GM18505 (cell line): ENCODE measurements at regions not wholly inside any gene's neighbourhood (a gene's known extent, or its start where the extent isn't known, plus 50 kb on each side); places are given as distances from the start of the nearest gene placed in this dataset.

ENCODE experiments used
- ATAC-seq: cut with Tn5 transposase; IDR thresholded peaks from one replicate; pipeline ENCODE4 v1.9.1; 2021; ENCODE audit not compliant: unreplicated experiment
- POLR2A ChIP-seq: IDR thresholded peaks from 4 replicates; pipeline ENCODE4 v1.6.1; 2011; ENCODE audit warnings: borderline replicate concordance; ENCODE audit not compliant: insufficient read depth, insufficient read length; ENCODE audit errors: extremely low read depth

GRCh38 chr4:12173496-12173895, 744.8 kb upstream of the HS3ST1 start:
- TF ChIP-seq POLR2A = no peak
- no peak for ATAC-seq

DNA sequence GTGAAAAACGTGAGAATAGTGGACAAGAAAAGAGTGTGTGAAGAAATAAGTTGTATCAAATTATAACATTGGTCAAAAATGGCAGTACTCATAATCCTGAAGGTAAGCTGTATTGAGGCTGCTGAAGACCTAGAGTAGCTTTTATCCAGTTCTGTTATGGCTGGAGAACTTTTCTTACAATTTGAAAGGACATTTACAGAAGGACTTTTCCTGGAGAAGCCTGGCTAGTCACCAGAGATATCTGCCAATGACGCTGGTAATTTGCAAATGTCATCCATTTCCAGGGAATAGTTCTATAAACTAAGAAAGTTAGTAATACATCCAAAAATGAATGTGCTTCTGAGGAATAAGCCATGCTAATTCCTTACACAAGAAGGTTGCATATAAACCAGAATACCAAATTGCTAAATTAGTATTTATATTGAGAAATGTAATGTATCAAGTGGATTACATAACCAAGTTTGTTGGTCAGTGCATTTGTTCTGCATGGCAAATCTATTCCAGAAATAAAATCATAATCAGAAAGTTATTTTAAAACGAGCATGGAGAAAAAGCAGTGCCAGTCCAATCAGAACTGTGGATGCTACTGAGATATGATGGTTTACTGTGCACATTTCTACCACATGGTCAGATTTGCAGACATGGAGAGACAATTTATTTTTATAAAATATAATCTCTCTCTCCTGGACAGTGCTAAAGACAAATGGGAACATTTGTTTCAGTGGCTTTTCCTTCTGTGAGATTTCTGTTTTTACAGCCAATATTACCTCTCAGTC, 743.7 kb upstream of the HS3ST1 start:
- no peak for TF ChIP-seq POLR2A
- ATAC-seq = no peak

GRCh38 chr4:12170308-12170707, 741.6 kb upstream of the HS3ST1 start:
- no peak for ATAC-seq
- TF ChIP-seq POLR2A = no peak

GRCh38 chr4:12165616-12166015, 736.9 kb upstream of the HS3ST1 start:
- TF ChIP-seq POLR2A = no peak
- no peak for ATAC-seq

- no peak for ATAC-seq
- no peak for TF ChIP-seq POLR2A
Observed at GRCh38 chr4:12146339-12146738, 717.6 kb upstream of the HS3ST1 start.

GRCh38 chr4:12145768-12146167, 717.1 kb upstream of the HS3ST1 start:
- no peak for TF ChIP-seq POLR2A
- ATAC-seq = no peak

DNA sequence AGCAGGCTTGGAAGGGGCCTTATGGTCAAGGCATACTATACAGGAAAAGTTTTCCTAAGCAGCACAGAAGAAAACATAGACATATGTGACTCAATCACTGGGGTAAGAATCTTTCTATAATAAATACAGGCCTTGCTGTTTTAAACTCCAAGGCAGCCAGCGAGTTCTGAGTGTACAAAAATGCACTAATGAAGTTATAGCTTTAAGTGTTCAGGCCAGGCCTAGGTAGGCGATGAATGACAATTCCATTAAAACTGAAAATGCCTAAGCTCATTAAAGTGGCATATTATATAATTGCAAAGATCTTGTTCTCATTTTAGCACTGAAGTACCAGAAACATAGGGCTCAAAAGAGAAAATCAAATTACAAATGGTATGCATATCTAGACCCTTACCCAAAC, 716.4 kb upstream of the HS3ST1 start:
- no peak for ATAC-seq
- no peak for TF ChIP-seq POLR2A

DNA sequence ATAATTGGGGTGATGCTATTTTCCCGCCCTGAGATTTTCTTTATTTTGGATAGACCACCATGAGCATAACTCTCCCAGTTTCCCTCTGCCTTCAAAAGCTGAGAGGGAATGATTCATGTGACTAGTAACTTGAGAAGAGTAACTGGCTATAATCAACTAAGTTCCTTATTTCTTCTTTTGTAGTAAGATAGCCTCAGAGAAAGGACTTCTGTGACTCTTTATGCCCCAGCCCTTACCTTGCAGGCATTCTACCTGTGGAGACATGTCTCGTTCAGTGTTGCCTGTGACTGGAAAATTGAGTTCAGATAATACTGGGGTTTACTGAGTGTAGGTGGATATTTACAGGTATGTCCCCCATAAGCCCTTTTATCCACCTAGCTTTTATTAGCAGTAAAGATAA, 715.4 kb upstream of the HS3ST1 start:
- TF ChIP-seq POLR2A = no peak
- no peak for ATAC-seq

- ATAC-seq = no peak
- TF ChIP-seq POLR2A = no peak
Observed at GRCh38 chr4:12140864-12141263, 712.2 kb upstream of the HS3ST1 start.

GRCh38 chr4:12139296-12139695, 710.6 kb upstream of the HS3ST1 start:
- TF ChIP-seq POLR2A = no peak
- ATAC-seq = no peak

DNA sequence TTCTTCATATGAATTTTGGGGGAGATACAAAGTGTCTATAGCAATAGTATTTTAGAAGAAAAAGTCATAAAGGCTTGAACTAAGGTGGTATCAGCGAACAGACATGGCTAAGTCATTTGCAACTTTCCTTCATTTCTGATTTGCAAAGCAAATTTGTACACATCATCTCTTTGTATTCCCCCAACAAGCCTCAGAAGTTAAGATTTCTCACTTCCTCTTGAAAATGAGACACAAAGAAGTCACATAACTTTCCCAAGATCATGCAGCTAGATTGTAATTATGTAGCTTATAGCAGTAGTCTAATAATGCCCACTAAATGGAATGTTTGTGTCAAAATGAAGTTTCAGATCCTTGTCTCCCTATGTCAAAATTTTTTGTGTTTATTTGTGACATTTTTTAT, 709.8 kb upstream of the HS3ST1 start:
- ATAC-seq = no peak
- TF ChIP-seq POLR2A = no peak

DNA sequence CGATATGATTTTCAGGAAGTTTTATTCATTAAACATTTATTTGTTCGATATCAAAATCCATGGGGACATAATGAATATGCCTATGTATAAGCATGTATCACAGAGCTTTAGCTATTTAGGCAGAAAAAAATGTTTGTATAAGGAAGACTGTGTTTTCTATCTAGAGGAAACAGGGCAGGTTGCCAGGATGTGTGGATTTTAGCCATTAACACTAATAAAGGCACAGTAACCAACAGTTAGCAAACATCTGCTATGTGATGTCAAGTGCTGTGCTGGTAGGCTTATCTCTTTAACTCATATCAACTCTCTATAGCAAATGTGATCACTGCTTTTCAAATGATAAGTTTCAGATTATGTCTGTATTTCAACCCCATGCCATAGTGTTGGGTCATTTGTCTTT, 708.9 kb upstream of the HS3ST1 start:
- TF ChIP-seq POLR2A = no peak
- no peak for ATAC-seq

DNA sequence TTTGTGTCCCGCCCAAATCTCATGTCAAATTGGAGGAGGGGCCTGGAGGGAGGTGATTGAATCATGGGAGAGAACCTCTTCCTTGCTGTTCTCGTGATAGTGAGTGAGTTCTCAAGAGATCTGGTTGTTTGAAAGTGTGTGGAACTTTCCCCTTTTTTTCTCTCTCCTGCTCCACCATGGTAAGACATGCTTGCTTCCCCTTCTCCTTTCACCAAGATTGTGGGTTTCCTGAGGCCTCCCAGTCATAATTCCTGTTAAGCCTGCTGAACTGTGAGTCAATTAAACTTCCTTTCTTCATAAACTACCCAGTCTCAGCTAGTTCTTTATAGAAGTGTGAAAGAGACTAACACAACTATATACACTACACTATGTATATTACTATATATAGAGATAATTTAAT, 697.8 kb upstream of the HS3ST1 start:
- TF ChIP-seq POLR2A = no peak
- no peak for ATAC-seq

GRCh38 chr4:12124138-12124537, 695.4 kb upstream of the HS3ST1 start:
- TF ChIP-seq POLR2A = no peak
- no peak for ATAC-seq

- no peak for TF ChIP-seq POLR2A
- ATAC-seq = no peak
Observed at GRCh38 chr4:12123707-12124106, 695.0 kb upstream of the HS3ST1 start.
